Transverse colon (tissue), 4 donors: ENCODE measurements at regions not wholly inside any gene's neighbourhood (a gene's known extent, or its start where the extent isn't known, plus 50 kb on each side); places are given as distances from the start of the nearest gene placed in this dataset.

Source experiments
- POLR2A ChIP-seq: fragments of 450-650 bp; IDR thresholded peaks from one replicate; pipeline ENCODE4 v1.6.1; 2016; ENCODE audit warnings: antibody characterized with exemption, mild to moderate bottlenecking, moderate library complexity
- POLR2AphosphoS5 ChIP-seq, 3 donors: sonication (generic); formaldehyde crosslinking; IDR thresholded peaks; one replicate each; pipeline ENCODE4 v1.6.1; 2016; ENCODE audit warnings: antibody characterized with exemption in 3 of 3
- TF ChIP-seq, protein P1 (sequence below), 5 experiments: fragments of 200-600 bp in 3 of 5; fragments of 450-650 bp in 2 of 5; sonication (generic) in 3 of 5; IDR thresholded peaks; 1 replicate in 2 of 5; 2 replicates in 3 of 5; pipeline ENCODE4 v1.5.1; 2016 to 2017; ENCODE audit warnings: antibody characterized with exemption in 5 of 5, inconsistent platforms in 3 of 5, mild to moderate bottlenecking in 2 of 5, moderate library complexity in 1 of 5

DNA sequence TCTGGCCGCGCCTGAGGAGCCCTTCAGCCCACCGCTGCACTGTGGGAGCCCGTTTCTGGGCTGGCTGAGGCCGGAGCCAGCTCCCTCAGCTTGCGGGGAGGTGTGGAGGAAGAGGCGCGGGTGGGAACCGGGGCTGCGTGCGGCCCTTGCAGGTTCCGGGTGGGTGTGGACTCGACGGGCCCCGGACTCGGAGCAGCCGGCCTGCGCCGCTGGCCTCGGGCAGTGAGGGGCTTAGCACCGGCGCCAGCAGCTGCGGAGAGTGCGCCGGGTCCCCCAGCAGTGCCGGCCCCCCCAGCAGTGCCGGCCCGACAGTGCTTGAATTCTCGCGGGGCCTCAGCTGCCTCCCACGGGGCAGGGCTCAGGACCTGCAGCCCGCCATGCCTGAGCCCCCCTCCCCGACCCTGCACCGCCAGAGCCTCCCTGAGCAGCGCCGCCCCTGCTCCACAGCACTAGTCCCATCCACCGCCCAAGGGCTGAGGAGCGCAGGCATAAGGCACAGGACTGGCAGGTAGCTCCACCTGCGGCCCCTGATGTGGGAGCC, 534.2 kb downstream of the ZNF804A start:
- TF ChIP-seq POLR2A (no peak), POLR2AphosphoS5 (IDR thresholded peaks at IDR 0.05) (no peak)
- TF ChIP-seq, protein P1, sequence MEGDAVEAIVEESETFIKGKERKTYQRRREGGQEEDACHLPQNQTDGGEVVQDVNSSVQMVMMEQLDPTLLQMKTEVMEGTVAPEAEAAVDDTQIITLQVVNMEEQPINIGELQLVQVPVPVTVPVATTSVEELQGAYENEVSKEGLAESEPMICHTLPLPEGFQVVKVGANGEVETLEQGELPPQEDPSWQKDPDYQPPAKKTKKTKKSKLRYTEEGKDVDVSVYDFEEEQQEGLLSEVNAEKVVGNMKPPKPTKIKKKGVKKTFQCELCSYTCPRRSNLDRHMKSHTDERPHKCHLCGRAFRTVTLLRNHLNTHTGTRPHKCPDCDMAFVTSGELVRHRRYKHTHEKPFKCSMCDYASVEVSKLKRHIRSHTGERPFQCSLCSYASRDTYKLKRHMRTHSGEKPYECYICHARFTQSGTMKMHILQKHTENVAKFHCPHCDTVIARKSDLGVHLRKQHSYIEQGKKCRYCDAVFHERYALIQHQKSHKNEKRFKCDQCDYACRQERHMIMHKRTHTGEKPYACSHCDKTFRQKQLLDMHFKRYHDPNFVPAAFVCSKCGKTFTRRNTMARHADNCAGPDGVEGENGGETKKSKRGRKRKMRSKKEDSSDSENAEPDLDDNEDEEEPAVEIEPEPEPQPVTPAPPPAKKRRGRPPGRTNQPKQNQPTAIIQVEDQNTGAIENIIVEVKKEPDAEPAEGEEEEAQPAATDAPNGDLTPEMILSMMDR (IDR thresholded peaks at IDR 0.05) = no peak
